Neural progenitor cell (in vitro differentiated cells): ENCODE measurements at regions not wholly inside any gene's neighbourhood (a gene's known extent, or its start where the extent isn't known, plus 50 kb on each side); places are given as distances from the start of the nearest gene placed in this dataset.

Experiments used
- DNase-seq: peaks from one replicate; pipeline ENCODE4 v3.0.0-alpha.2; 2016; ENCODE audit warnings: low spot score
- H2AFZ ChIP-seq: fragments of 200-600 bp; sonication (generic); replicated peaks from 2 replicates; pipeline ENCODE4 v1.6.1; 2016; ENCODE audit warnings: antibody characterized with exemption
- H3F3A ChIP-seq: fragments of 200-600 bp; sonication (generic); 2 replicates; pipeline ENCODE4 v1.6.1; 2016; ENCODE audit warnings: antibody characterized with exemption, low read depth
- H3K27ac ChIP-seq: fragments of 200-600 bp; sonication (generic); 2 replicates; pipeline ENCODE4 v1.5.1; 2016; ENCODE audit warnings: mild to moderate bottlenecking
- H3K27me3 ChIP-seq: fragments of 200-600 bp; sonication (generic); 2 replicates; pipeline ENCODE4 v1.6.1; 2016; ENCODE audit warnings: mild to moderate bottlenecking, moderate library complexity
- H3K36me3 ChIP-seq: fragments of 200-600 bp; sonication (generic); 2 replicates; pipeline ENCODE4 v1.5.1; 2016
- H3K4me1 ChIP-seq: fragments of 200-600 bp; sonication (generic); 2 replicates; pipeline ENCODE4 v1.6.1; 2016; ENCODE audit warnings: mixed run types
- H3K4me2 ChIP-seq: fragments of 200-600 bp; sonication (generic); 2 replicates; pipeline ENCODE4 v1.6.1; 2016
- H3K4me3 ChIP-seq: fragments of 200-600 bp; sonication (generic); 2 replicates; pipeline ENCODE4 v1.5.1; 2016
- H3K79me2 ChIP-seq: fragments of 200-600 bp; sonication (generic); 2 replicates; pipeline ENCODE4 v1.6.1; 2016; ENCODE audit warnings: low read depth
- H3K9ac ChIP-seq: fragments of 200-600 bp; sonication (generic); 2 replicates; pipeline ENCODE4 v1.6.1; 2016
- H3K9me3 ChIP-seq: fragments of 200-600 bp; sonication (generic); 2 replicates; pipeline ENCODE4 v1.5.1; 2016; ENCODE audit warnings: low read depth
- H4K20me1 ChIP-seq: fragments of 200-600 bp; sonication (generic); 2 replicates; pipeline ENCODE4 v1.6.1; 2016; ENCODE audit warnings: low read depth
- H3K27ac Mint-ChIP-seq: 3 replicates; pipeline ENCODE4 v1.8.0; 2021; ENCODE audit warnings: mixed read lengths
- H3K27me3 Mint-ChIP-seq: 2 replicates; pipeline ENCODE4 v1.8.0; 2022; ENCODE audit warnings: low read depth, mild to moderate bottlenecking, inconsistent platforms, moderate library complexity, mixed read lengths; ENCODE audit not compliant: insufficient read depth
- H3K36me3 Mint-ChIP-seq: 3 replicates; pipeline ENCODE4 v1.8.0; 2021; ENCODE audit warnings: mixed read lengths
- H3K4me1 Mint-ChIP-seq: 3 replicates; pipeline ENCODE4 v1.8.0; 2021; ENCODE audit warnings: mixed read lengths
- H3K4me3 Mint-ChIP-seq: 3 replicates; pipeline ENCODE4 v1.8.0; 2021; ENCODE audit warnings: mild to moderate bottlenecking, moderate library complexity, mixed read lengths
- H3K9me3 Mint-ChIP-seq: 3 replicates; pipeline ENCODE4 v1.8.0; 2020; ENCODE audit warnings: mixed read lengths
- EZH2 ChIP-seq: fragments of 200-600 bp; sonication (generic); IDR thresholded peaks from 2 replicates; pipeline ENCODE4 v1.6.1; 2017; ENCODE audit warnings: antibody characterized with exemption, mild to moderate bottlenecking, moderate library complexity
- EZH2phosphoT487 ChIP-seq: fragments of 200-600 bp; sonication (generic); IDR thresholded peaks from 2 replicates; pipeline ENCODE4 v1.6.1; 2017; ENCODE audit warnings: antibody characterized with exemption
- TF ChIP-seq, protein P1 (sequence below): fragments of 200-600 bp; sonication (generic); IDR thresholded peaks from 2 replicates; pipeline ENCODE4 v1.5.1; 2017; ENCODE audit warnings: antibody characterized with exemption, mild to moderate bottlenecking

DNA sequence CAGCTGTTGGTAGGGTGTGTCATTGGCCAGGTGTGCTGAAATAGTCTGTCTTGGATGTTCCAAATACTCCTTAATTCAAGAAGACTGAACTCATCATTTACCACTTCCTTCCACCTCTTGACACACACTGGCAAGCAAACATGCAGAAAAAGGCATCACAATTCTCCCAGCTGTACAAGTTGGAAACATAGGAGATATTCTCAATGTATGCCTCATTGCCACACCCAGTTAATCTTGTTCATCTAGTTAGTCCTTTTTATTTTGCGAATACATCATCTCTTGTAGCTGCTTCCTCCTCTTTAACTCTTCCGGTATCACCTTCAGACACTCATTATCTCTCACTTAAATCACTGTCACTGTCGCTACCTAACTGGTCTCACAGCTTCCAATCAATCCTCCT lies 75.1 kb upstream of the GOT2 start:
- Histone ChIP-seq H3K4me3 (no peak overlapping the region), H3K4me2 (no peak overlapping the region), H4K20me1 (no peaks in the 10 kb centered on the region), H3K27me3 (no peaks in the 10 kb centered on the region), H3K4me1 (no peaks in the 10 kb centered on the region), H2AFZ (no peak overlapping the region), H3K27ac (no peak overlapping the region), H3K36me3 (no peaks in the 10 kb centered on the region), H3K9me3 (no peaks in the 10 kb centered on the region), H3K9ac (no peak overlapping the region), H3K79me2 (no peaks in the 10 kb centered on the region), H3F3A (no peaks in the 10 kb centered on the region)
- Mint-ChIP-seq H3K36me3 (no peaks in the 10 kb centered on the region), H3K4me3 (no peak overlapping the region), H3K9me3 (peaks cover 4% of the 10 kb centered on the region), H3K27me3 (peaks cover 2% of the 10 kb centered on the region), H3K27ac (no peak overlapping the region), H3K4me1 (peaks cover 2% of the 10 kb centered on the region)
- TF ChIP-seq EZH2 (no peak), EZH2phosphoT487 (no peak)
- TF ChIP-seq, protein P1, sequence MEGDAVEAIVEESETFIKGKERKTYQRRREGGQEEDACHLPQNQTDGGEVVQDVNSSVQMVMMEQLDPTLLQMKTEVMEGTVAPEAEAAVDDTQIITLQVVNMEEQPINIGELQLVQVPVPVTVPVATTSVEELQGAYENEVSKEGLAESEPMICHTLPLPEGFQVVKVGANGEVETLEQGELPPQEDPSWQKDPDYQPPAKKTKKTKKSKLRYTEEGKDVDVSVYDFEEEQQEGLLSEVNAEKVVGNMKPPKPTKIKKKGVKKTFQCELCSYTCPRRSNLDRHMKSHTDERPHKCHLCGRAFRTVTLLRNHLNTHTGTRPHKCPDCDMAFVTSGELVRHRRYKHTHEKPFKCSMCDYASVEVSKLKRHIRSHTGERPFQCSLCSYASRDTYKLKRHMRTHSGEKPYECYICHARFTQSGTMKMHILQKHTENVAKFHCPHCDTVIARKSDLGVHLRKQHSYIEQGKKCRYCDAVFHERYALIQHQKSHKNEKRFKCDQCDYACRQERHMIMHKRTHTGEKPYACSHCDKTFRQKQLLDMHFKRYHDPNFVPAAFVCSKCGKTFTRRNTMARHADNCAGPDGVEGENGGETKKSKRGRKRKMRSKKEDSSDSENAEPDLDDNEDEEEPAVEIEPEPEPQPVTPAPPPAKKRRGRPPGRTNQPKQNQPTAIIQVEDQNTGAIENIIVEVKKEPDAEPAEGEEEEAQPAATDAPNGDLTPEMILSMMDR: no peak
- DNase-seq: no peak

DNA sequence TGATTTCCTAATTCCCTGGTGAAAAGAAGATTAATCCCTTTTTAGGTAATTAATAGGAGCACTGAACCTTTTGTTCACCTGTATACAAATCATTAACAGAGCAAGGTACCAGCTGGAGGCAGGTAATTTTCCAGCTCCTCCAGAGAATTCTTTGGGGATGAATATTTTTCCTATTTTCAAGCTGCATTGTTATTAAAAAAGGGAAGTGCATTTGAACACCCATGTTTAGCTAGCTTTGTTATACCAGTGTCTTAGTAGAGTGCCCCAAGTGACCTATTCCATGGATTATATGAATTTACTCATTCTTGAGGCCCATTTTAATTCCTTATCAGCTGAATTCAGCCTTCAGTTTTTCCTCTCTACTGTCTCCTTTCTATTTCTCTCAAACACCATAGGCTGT lies 73.2 kb upstream of the GOT2 start:
- Mint-ChIP-seq H3K4me1 (no peaks in the 10 kb centered on the region), H3K4me3 (no peak overlapping the region), H3K36me3 (peaks cover 2% of the 10 kb centered on the region), H3K27ac (no peak overlapping the region), H3K9me3 (peaks cover 19% of the 10 kb centered on the region), H3K27me3 (peaks cover 2% of the 10 kb centered on the region)
- Histone ChIP-seq H3K27ac (no peak overlapping the region), H3K4me2 (no peak overlapping the region), H3K9me3 (peaks cover 6% of the 10 kb centered on the region), H2AFZ (no peak overlapping the region), H3K36me3 (no peaks in the 10 kb centered on the region), H3K79me2 (no peaks in the 10 kb centered on the region), H3K4me3 (no peak overlapping the region), H3K4me1 (no peaks in the 10 kb centered on the region), H3K9ac (no peak overlapping the region), H3F3A (no peaks in the 10 kb centered on the region), H4K20me1 (no peaks in the 10 kb centered on the region), H3K27me3 (no peaks in the 10 kb centered on the region)
- DNase-seq: no peak
- TF ChIP-seq EZH2: no peak
- TF ChIP-seq, protein P1: no peak
- no peak for TF ChIP-seq EZH2phosphoT487

DNA sequence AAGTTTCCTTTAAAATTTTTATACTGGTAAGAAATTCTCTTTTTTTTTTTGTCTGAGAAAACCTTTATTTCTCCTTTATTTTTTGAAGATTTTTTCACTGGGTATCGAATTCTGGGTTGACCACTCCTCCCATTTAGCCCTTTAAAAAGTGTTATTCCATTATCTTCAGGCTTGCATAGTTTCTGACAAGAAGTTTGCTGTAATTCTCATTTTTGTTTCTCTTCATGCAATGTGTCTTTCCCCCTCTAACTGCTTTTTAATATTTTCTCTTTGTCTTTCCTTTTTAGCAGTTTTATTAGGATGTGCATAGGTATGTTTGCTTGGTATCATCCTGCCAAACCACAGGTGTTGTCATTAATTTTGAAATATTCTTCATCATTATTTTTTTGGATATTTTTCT lies 67.7 kb upstream of the GOT2 start:
- Histone ChIP-seq H4K20me1 (no peaks in the 10 kb centered on the region), H3K4me3 (no peak overlapping the region), H3F3A (no peaks in the 10 kb centered on the region), H3K79me2 (no peaks in the 10 kb centered on the region), H3K36me3 (no peaks in the 10 kb centered on the region), H2AFZ (no peak overlapping the region), H3K4me2 (no peak overlapping the region), H3K27me3 (no peaks in the 10 kb centered on the region), H3K9ac (no peak overlapping the region), H3K9me3 (peaks cover 17% of the 10 kb centered on the region), H3K4me1 (no peaks in the 10 kb centered on the region), H3K27ac (no peak overlapping the region)
- Mint-ChIP-seq H3K4me1 (no peaks in the 10 kb centered on the region), H3K9me3 (peaks cover 43% of the 10 kb centered on the region), H3K27ac (no peak overlapping the region), H3K27me3 (peaks cover 2% of the 10 kb centered on the region), H3K4me3 (no peak overlapping the region), H3K36me3 (peaks cover 2% of the 10 kb centered on the region)
- DNase-seq: no peak
- no peak for TF ChIP-seq EZH2
- TF ChIP-seq, protein P1: no peak
- TF ChIP-seq EZH2phosphoT487: no peak
